Uterus (tissue), 3 donors: ENCODE measurements at regions not wholly inside any gene's neighbourhood (a gene's known extent, or its start where the extent isn't known, plus 50 kb on each side); places are given as distances from the start of the nearest gene placed in this dataset.
"Not testable (repeated sequence)": the region's sequence is repeated elsewhere in the genome, so short reads cannot be mapped to it uniquely, and the experiment has no call there.

Experiments
- DNase-seq, 2 donors: peaks; one replicate each; pipeline ENCODE4 v3.0.0-alpha.2; 2019 to 2020
- H3K27ac ChIP-seq, 2 donors: fragments of 200-600 bp; sonication (generic); 1 replicate in 1 of 2; 2 replicates in 1 of 2; pipeline ENCODE4 v1.5.1; 2016 to 2018
- H3K27me3 ChIP-seq, 2 donors: fragments of 200-600 bp; sonication (generic); one replicate each; pipeline ENCODE4 v1.5.1; 2018 to 2019; ENCODE audit warnings: control low read depth in 1 of 2
- H3K36me3 ChIP-seq, 2 donors: fragments of 200-600 bp; sonication (generic); one replicate each; pipeline ENCODE4 v1.5.1; 2019; ENCODE audit warnings: control low read depth in 1 of 2
- H3K4me1 ChIP-seq, 2 donors: fragments of 200-600 bp; sonication (generic); one replicate each; pipeline ENCODE4 v1.5.1; 2018 to 2019; ENCODE audit warnings: control low read depth in 1 of 2
- H3K4me3 ChIP-seq, 2 donors: fragments of 200-600 bp; sonication (generic); 1 replicate in 1 of 2; 2 replicates in 1 of 2; pipeline ENCODE4 v1.5.1; 2018 to 2019; ENCODE audit warnings: mild to moderate bottlenecking in 1 of 2
- H3K9me3 ChIP-seq, 2 donors: fragments of 200-600 bp; sonication (generic); one replicate each; pipeline ENCODE4 v1.5.1; 2019; ENCODE audit warnings: control low read depth in 1 of 2
- CTCF ChIP-seq, 4 experiments: fragments of 200-600 bp in 2 of 4; fragments of 450-650 bp in 2 of 4; sonication (generic) in 2 of 4; IDR thresholded peaks; one replicate each; pipeline ENCODE4 v1.5.1; 2016 to 2019; ENCODE audit warnings: antibody characterized with exemption in 4 of 4, mild to moderate bottlenecking in 2 of 4, moderate library complexity in 1 of 4
- POLR2A ChIP-seq, 2 donors: fragments of 450-650 bp; IDR thresholded peaks; one replicate each; pipeline ENCODE4 v1.6.1; 2016; ENCODE audit warnings: antibody characterized with exemption in 2 of 2, mild to moderate bottlenecking in 1 of 2, moderate library complexity in 1 of 2
- intact Hi-C: fragments of 100-400 bp; cut with DNase I; formaldehyde crosslinking; loops from one replicate; pipeline ENCODE4 v1.15.1; 2023; ENCODE audit warnings: low total_unique reads
- donor health status: DM: yes; HTN: yes; CAD: no.

- TF ChIP-seq CTCF (IDR thresholded peaks at IDR 0.05) (no peak), POLR2A (IDR thresholded peaks at IDR 0.05) (no peak)
- Histone ChIP-seq H3K4me1 (no peaks in the 10 kb centered on the region), H3K9me3 (no peaks in the 10 kb centered on the region), H3K36me3 (no peaks in the 10 kb centered on the region), H3K4me3 (no peak overlapping the region), H3K27ac (no peak overlapping the region), H3K27me3 (no peaks in the 10 kb centered on the region)
- intact Hi-C loops: no loop called here
- DNase-seq: no peak
Measured at GRCh38 chr6:56789342-56789741, 146.7 kb upstream of the DST start.

- intact Hi-C loops: no loop called here
- TF ChIP-seq POLR2A (IDR thresholded peaks at IDR 0.05): no peak
- TF ChIP-seq CTCF (IDR thresholded peaks at IDR 0.05): no peak
Measured at GRCh38 chr6:56787209-56787608, 144.5 kb upstream of the DST start.

GRCh38 chr6:56786256-56786655 is 143.6 kb upstream of the DST start:
- Histone ChIP-seq H3K9me3 (no peaks in the 10 kb centered on the region), H3K36me3 (no peaks in the 10 kb centered on the region), H3K4me3 (no peak overlapping the region), H3K27ac (no peak overlapping the region), H3K4me1 (no peaks in the 10 kb centered on the region), H3K27me3 (no peaks in the 10 kb centered on the region)
- DNase-seq: no peak
- TF ChIP-seq CTCF (IDR thresholded peaks at IDR 0.05) (no peak), POLR2A (IDR thresholded peaks at IDR 0.05) (no peak)
- intact Hi-C loops: no loop called here

More at GRCh38 chr6:56787209-56787608, 144.5 kb upstream of the DST start:
- Histone ChIP-seq H3K4me3 (no peak overlapping the region), H3K9me3 (no peaks in the 10 kb centered on the region), H3K27me3 (no peaks in the 10 kb centered on the region), H3K36me3 (no peaks in the 10 kb centered on the region), H3K27ac (no peak overlapping the region), H3K4me1 (no peaks in the 10 kb centered on the region)
- no peak for DNase-seq

GRCh38 chr6:56785536-56785935 is 142.8 kb upstream of the DST start:
- not testable (repeated sequence) for H3K27ac ChIP-seq, H3K4me3 ChIP-seq

GRCh38 chr6:56780109-56780508 is 137.4 kb upstream of the DST start:
- H3K27ac ChIP-seq: not testable (repeated sequence)

More at GRCh38 chr6:56785536-56785935, 142.8 kb upstream of the DST start:
- intact Hi-C loops, H3K27me3 ChIP-seq, H3K36me3 ChIP-seq, DNase-seq, H3K4me1 ChIP-seq, H3K9me3 ChIP-seq: not testable (repeated sequence)

GRCh38 chr6:56778503-56778902 is 135.8 kb upstream of the DST start:
- H3K27ac ChIP-seq, H3K4me3 ChIP-seq, intact Hi-C loops, DNase-seq, H3K4me1 ChIP-seq, H3K9me3 ChIP-seq, H3K27me3 ChIP-seq, H3K36me3 ChIP-seq: not testable (repeated sequence)

More at GRCh38 chr6:56780109-56780508, 137.4 kb upstream of the DST start:
- H3K4me1 ChIP-seq, H3K27me3 ChIP-seq, H3K9me3 ChIP-seq, H3K36me3 ChIP-seq, intact Hi-C loops, DNase-seq, H3K4me3 ChIP-seq: not testable (repeated sequence)

GRCh38 chr6:56775498-56776166 is 132.9 kb upstream of the DST start:
- no peak overlapping the region for H3K27ac ChIP-seq
- no peak for TF ChIP-seq CTCF (IDR thresholded peaks at IDR 0.05)
- TF ChIP-seq POLR2A (IDR thresholded peaks at IDR 0.05): no peak
- H3K36me3 ChIP-seq: no peaks in the 10 kb centered on the region
- intact Hi-C loops: no loop called here
- no peak for DNase-seq
- H3K9me3 ChIP-seq: no peaks in the 10 kb centered on the region
- no peaks in the 10 kb centered on the region for H3K27me3 ChIP-seq
- no peak overlapping the region for H3K4me3 ChIP-seq
- H3K4me1 ChIP-seq: peaks cover 0 to 3% of the 10 kb centered on the region in 2 donors
